GM19025 (cell line): ENCODE measurements at regions not wholly inside any gene's neighbourhood (a gene's known extent, or its start where the extent isn't known, plus 50 kb on each side); places are given as distances from the start of the nearest gene placed in this dataset.
"Not testable (repeated sequence)": the region's sequence is repeated elsewhere in the genome, so short reads cannot be mapped to it uniquely, and the experiment has no call there.

Source experiments
- ATAC-seq: cut with Tn5 transposase; IDR thresholded peaks from one replicate; pipeline ENCODE4 v1.9.1; 2021; ENCODE audit warnings: mild to moderate bottlenecking, low read depth, moderate library complexity; ENCODE audit not compliant: unreplicated experiment

- ATAC-seq: no peak
Measured at GRCh38 chr5:156087577-156088110, 239.3 kb upstream of the SGCD start.

DNA sequence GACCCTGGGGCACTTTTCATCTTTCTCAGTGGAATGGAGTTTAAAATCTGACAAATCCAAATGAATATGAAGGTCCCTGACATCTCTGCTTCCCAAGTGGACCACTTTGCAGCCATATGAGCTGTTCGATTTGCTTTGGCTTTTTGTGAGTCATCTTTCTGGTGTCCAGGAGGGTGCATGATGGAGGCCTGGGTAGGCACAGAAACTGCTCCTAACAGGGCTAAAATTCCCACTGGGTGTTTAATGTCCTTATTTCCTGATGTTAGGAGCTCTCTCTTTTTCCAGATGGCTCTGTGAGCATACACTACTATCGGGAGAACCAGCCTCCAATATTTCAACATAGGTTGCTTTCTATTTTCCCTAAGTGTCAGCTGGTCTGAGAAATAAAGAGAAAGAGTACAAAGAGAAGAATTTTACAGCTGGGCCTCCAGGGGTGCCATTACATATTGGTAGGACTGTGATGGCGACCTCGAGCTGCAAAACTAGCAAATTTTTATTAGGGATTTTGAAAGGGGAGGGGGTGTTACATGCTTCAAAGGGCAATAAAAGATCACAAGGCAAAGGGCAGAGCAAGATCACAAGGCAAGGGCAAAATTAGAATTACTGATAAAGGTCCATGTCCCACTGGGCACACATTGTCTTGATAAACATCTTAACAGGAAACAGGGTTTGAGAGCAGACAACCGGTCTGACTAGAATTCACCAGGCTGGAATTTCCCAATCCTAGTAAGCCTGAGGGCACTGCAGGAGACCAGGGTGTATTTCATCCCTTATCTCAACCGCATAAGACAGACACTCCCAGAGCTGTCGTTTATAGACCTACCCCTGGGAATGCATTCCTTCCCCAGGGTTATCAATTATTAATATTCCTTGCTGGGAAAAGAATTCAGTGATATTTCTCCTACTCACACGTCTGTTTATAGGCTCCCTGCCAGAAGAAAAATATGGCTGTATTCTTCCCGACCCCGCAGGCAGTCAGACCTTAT lies 236.7 kb upstream of the SGCD start:
- not testable (repeated sequence) for ATAC-seq

- no peak for ATAC-seq
Measured at GRCh38 chr5:156093024-156093423, 233.9 kb upstream of the SGCD start.

DNA sequence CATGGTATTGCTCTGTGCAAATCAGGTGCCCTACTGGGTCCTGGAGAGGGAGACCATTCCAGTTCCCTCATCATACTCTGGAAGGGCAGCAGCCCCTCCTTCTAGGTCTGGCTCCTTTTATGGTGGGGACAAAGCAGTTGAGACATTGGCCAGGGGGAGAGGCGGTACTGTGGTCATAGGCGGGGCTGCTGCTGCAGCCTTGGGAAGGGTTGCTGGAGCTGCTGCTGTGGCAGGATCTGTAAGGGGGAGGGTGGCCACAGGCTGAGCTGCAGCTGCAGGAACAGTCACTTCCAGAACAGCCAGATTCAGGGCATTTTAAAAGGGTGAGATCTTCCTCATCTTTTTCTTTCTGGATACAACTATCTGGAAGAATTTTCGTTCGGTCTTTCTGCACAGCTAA lies 233.0 kb upstream of the SGCD start:
- ATAC-seq: no peak

DNA sequence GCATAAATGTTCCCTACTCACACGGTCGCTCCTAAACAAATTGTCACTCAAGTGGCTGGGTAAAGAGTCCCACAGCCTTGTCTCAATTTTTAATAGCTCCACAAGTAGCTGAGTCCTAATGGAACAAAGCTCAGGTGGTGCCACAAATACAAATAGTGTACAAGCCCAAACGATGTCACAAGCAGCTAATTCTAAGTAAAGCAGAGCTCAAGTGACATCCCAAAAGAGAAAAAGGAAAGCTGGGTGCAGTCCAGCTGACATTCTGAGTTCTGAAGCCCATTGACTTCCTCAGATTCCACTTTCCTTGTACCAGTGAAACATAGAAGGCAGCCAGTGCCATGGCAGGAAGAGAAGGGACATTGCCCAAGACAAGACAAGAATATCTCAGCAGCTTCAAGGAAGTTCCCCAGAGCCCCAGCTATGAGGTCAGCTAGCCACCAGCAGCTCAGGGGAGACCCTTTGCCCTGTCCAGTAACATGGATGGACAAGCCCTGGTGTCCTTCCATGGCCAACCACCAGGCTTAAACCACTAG lies 231.2 kb upstream of the SGCD start:
- ATAC-seq: no peak

GRCh38 chr5:156096259-156096658 lies 230.7 kb upstream of the SGCD start:
- no peak for ATAC-seq

DNA sequence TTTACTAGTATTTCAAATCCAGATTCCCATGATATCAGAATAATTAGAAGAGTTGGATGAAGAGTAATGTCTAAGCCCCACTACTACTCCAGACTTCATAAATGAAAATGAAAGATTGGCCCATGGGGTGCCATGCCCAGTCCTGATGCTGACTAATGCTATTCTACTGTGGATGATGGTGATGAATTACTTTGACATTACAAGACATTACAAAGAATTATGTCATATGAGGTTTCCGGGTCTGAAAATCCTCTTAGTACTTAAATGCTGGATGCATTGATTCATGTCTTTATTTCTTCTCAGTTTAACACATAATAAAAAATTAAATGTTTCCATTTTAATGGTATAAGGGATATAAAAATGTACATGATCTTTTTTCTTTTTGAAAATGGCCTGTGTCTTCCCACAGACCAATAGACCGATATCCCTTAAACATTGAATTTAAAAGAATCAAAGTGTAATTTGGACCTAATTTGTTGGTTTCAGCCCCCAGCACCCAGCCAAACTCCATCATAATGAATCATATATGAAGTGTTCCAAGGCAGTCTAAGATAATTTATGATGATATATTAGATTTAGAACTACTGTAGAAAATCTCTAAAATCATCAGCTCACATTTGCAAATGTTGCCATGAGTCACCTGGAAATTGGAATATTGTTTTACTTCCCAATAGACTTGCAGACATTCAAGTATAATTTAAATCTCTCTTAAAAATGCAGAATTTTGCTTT lies 223.6 kb upstream of the SGCD start:
- no peak for ATAC-seq

DNA sequence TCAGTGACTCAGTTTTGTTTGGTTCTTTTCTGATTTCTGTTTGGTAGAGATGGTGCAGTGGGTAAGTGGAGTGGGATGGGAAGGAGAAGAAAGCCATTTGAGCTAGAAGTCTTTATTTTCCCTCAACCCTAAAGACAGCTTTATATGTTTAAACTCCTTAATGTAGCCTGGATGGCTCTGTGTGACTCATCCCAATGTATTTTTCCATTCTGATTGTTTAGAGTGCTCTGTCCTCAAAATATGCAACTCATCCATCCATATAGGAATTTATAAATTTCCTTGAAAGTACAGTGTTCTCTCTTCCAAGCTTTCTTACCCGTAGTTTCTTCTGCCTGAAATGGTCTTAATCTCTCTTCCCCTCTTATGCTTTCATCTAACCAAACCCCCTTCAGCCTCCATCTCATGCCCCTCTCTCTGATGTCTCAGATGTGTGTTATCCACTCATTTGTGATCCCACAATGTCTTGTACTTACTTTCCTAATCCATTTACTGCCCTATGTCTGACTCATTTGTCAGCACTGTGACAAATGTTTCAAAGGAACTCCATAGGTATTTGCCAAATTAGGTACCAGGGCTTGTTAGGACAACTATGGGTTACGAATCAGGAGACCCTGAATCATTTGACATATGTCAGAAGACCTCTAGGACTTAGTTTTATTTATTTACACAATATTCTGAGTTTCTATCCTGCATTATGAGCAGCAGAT lies 217.5 kb upstream of the SGCD start:
- no peak for ATAC-seq

GRCh38 chr5:156119692-156120091 lies 207.3 kb upstream of the SGCD start:
- ATAC-seq: no peak

- ATAC-seq: no peak
Measured at GRCh38 chr5:156120777-156121176, 206.2 kb upstream of the SGCD start.

DNA sequence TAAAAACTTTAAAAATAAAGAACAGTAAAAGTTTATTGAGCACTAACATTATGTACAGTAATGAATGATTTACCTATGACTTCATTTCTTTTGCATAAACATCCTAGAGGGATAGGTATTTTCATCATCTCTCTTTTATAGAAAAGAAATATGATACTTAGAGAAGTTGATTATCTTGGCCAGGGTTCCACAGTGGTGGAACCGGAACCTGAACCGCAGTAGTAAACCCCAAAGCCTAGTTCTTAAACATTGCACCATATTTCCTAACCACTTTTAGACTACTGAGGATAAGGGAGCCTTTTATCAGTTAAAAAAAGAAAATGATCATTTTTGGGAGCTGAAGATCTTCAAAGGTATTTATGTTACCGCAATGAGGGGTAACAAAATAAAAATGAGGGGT lies 205.7 kb upstream of the SGCD start:
- no peak for ATAC-seq

GRCh38 chr5:156121882-156122281 lies 205.1 kb upstream of the SGCD start:
- ATAC-seq: no peak

- no peak for ATAC-seq
Measured at GRCh38 chr5:156124708-156125107, 202.3 kb upstream of the SGCD start.

DNA sequence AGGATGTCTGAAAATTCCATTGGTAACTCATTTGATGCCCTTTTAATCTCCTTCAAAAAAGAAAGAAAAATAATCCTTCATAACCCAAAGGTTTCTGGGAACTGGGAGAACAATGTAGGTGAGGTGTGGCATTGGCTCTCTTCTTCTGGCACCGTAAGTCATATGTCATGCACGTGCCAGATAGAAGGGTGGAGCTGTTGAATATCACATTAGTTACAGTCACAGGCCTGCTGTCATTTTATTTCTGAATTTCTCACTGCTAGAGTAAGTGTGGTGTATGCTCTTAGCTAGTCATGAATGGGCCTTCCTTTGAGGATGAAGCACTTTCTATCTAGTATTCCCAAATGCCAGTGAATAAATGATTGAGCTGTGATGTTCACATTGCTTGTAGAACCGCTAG lies 201.8 kb upstream of the SGCD start:
- no peak for ATAC-seq

- ATAC-seq: no peak
Measured at GRCh38 chr5:156126716-156127115, 200.2 kb upstream of the SGCD start.

DNA sequence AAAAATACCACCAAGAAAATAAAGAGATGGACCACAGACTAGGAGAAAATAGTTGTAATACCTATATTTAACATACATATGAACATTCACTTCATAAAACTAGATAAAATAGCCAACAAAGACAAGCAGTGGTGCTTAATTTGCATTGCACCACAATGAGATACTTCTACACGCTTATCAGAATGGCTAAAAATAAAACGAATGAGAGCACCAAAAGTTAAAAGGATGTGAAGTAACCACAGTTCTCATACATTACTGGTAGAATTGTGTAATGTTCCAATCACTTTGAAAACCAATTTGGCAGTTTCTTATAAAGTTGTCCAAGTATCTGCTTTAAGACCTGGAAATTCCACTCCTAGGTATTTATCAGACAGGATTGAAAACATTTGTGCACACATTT lies 198.9 kb upstream of the SGCD start:
- ATAC-seq: no peak

- ATAC-seq: no peak
Measured at GRCh38 chr5:156134216-156134615, 192.7 kb upstream of the SGCD start.

GRCh38 chr5:156135531-156135930 lies 191.4 kb upstream of the SGCD start:
- ATAC-seq: no peak

DNA sequence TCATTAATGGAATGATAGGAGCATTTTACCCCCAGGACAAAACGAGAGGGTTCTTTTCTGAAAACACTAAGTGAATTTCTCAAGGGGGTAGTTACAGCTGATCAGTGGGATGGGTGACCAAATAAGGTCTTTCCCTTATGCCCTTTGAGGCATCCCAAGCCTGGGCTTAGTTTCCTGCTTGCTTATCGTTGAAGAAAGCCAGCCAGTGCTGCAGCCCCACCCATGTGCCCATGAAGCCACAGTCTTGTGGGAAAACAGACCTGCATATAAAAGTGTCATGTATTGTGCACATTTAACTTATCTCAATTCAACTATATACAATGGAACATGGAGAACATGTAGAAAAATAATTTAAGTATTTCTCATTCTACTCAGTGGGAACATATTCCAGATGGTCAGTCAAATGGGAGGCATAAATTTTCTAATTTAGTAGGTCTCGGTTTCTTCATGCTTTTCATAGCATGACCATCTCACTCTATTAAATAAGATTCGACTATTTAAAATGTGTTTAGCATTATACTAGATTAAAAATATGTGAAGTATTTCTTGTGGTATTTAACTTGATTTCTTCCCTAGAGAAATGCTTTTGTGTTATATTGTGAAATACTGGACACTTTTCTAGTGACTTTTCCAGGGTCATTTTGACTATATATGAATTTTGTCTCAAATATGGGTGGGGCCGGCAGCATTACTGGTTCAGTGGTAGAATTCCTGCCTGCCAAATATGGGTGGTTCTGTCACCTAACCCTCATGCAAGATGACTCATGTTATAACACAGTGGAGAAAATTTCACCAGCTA lies 189.7 kb upstream of the SGCD start:
- no peak for ATAC-seq

GRCh38 chr5:156142867-156143266 lies 184.1 kb upstream of the SGCD start:
- ATAC-seq: no peak
